SKM-1 treated with dmso at 0.1 percent for 144 hours (cell line): ENCODE measurements at regions not wholly inside any gene's neighbourhood (a gene's known extent, or its start where the extent isn't known, plus 50 kb on each side); places are given as distances from the start of the nearest gene placed in this dataset.

ENCODE experiments used
- DNase-seq: peaks from one replicate; lab custom pipeline; 2025; ENCODE audit not compliant: unreplicated experiment; lab: John Stamatoyannopoulos, UW

- no peak for DNase-seq
These were observed 83.3 kb upstream of the FOXN3 start for GRCh38 chr14:89500303-89500702.

GRCh38 chr14:89498878-89499277 lies 81.8 kb upstream of the FOXN3 start:
- DNase-seq: no peak

GRCh38 chr14:89495718-89496117 lies 78.7 kb upstream of the FOXN3 start:
- DNase-seq: no peak

GRCh38 chr14:89493877-89494634 lies 77.0 kb upstream of the FOXN3 start:
- DNase-seq: no peak

GRCh38 chr14:89493406-89493805 lies 76.4 kb upstream of the FOXN3 start:
- DNase-seq: no peak

GRCh38 chr14:89491711-89492381 lies 74.8 kb upstream of the FOXN3 start:
- DNase-seq: no peak

- no peak for DNase-seq
These were observed 73.4 kb upstream of the FOXN3 start for GRCh38 chr14:89490466-89490865.

GRCh38 chr14:89489761-89490437 lies 72.9 kb upstream of the FOXN3 start:
- no peak for DNase-seq

- peak; percentile 21 for DNase-seq
These were observed 69.9 kb upstream of the FOXN3 start for GRCh38 chr14:89486961-89487360.

GRCh38 chr14:89486505-89486904 lies 69.5 kb upstream of the FOXN3 start:
- peak; percentile 51 for DNase-seq

- no peak for DNase-seq
These were observed 68.2 kb upstream of the FOXN3 start for GRCh38 chr14:89485264-89485663.

GRCh38 chr14:89484051-89484844 lies 67.2 kb upstream of the FOXN3 start:
- DNase-seq: peak; percentile 76

- no peak for DNase-seq
These were observed 64.2 kb upstream of the FOXN3 start for GRCh38 chr14:89481196-89481595.

GRCh38 chr14:89480278-89480677 lies 63.2 kb upstream of the FOXN3 start:
- DNase-seq: no peak

- DNase-seq: no peak
These were observed 62.8 kb upstream of the FOXN3 start for GRCh38 chr14:89479802-89480201.

GRCh38 chr14:89477391-89477790 lies 60.4 kb upstream of the FOXN3 start:
- DNase-seq: no peak

GRCh38 chr14:89476354-89476896 lies 59.4 kb upstream of the FOXN3 start:
- no peak for DNase-seq

- no peak for DNase-seq
These were observed 57.4 kb upstream of the FOXN3 start for GRCh38 chr14:89474464-89474863.

- DNase-seq: no peak
These were observed 57.0 kb upstream of the FOXN3 start for GRCh38 chr14:89473989-89474388.

GRCh38 chr14:89473569-89473968 lies 56.5 kb upstream of the FOXN3 start:
- DNase-seq: no peak

GRCh38 chr14:89470401-89470800 lies 53.4 kb upstream of the FOXN3 start:
- DNase-seq: no peak
